ENCODE measurements at regions not wholly inside any gene's neighbourhood (a gene's known extent, or its start where the extent isn't known, plus 50 kb on each side); places are given as distances from the start of the nearest gene placed in this dataset.

GRCh38 chr3:124121379-124122312 lies 129.7 kb upstream of the ROPN1 start:
- FAIRE-seq, result no peak
- CTCF ChIA-PET (ENCODE audit: low intra/inter-chr PET ratio, low total read pairs), result no interaction called here
- intact Hi-C loops (cut with micrococcal nuclease; ENCODE audit: unreplicated experiment), result no loop called here

More at GRCh38 chr3:124121379-124122312, 129.7 kb upstream of the ROPN1 start:
- in situ Hi-C loops (cut with HindIII; ENCODE audit: extremely low pct_ligation_motif_present, low pct_unique_long_range_greater_than_20kb), result no loop called here
- no peak overlapping the region for H3K4me3 ChIP-seq (replicated peaks in 1 of 3; ENCODE audit: insufficient read depth in 1 of 3, low read depth in 2 of 3, low read length in 3 of 3)
- POLR2A ChIA-PET, result no interaction called here
- H3K4me1 ChIP-seq (ENCODE audit: insufficient read depth, low read length), result no peaks in the 10 kb centered on the region
- H3K4me2 ChIP-seq (ENCODE audit: low read depth, low read length), result no peak overlapping the region
- TF ChIP-seq CCDC6 (CRISPR knock-in tag; IDR thresholded peaks at IDR 0.05) (no peak), ZBTB49 (CRISPR knock-in tag; IDR thresholded peaks at IDR 0.05; ENCODE audit: borderline replicate concordance) (no peak), ZNF496 (CRISPR knock-in tag; IDR thresholded peaks at IDR 0.05; ENCODE audit: insufficient replicate concordance) (no peak), HNRNPK (IDR thresholded peaks at IDR 0.05; ENCODE audit: low read depth, low read length, poor library complexity, severe bottlenecking) (no peak), EP300 (IDR thresholded peaks at IDR 0.05; ENCODE audit: low read depth in 2 of 2, low read length in 2 of 2) (no peak), EP300 (CRISPR knock-in tag; IDR thresholded peaks at IDR 0.05; ENCODE audit: borderline replicate concordance) (no peak), DNMT1 (CRISPR knock-in tag; IDR thresholded peaks at IDR 0.05) (no peak), IRX3 (CRISPR knock-in tag; IDR thresholded peaks at IDR 0.05; ENCODE audit: borderline replicate concordance, low read depth) (no peak), ZBTB44 (CRISPR knock-in tag; IDR thresholded peaks at IDR 0.05) (no peak), NONO (IDR thresholded peaks at IDR 0.05) (no peak), NONO (CRISPR knock-in tag; conservative IDR thresholded peaks at IDR 0.05) (no peak), MAFF (IDR thresholded peaks at IDR 0.05; ENCODE audit: low read depth, low read length) (no peak), FOXA3 (CRISPR knock-in tag; IDR thresholded peaks at IDR 0.05) (no peak), DNMT3B (CRISPR knock-in tag; conservative IDR thresholded peaks at IDR 0.05) (no peak), ZSCAN29 (CRISPR knock-in tag; conservative IDR thresholded peaks at IDR 0.05) (no peak), CBX1 (IDR thresholded peaks at IDR 0.05; ENCODE audit: low read depth) (no peak), ZSCAN20 (CRISPR knock-in tag; IDR thresholded peaks at IDR 0.05; ENCODE audit: borderline replicate concordance) (no peak), KDM6A (CRISPR knock-in tag; IDR thresholded peaks at IDR 0.05; ENCODE audit: low read depth) (no peak), ZNF230 (CRISPR knock-in tag; IDR thresholded peaks at IDR 0.05) (no peak)
- no peaks in the 10 kb centered on the region for H3K79me2 ChIP-seq (ENCODE audit: insufficient read depth, low read length)
- ATAC-seq (no peak), DNase-seq (ENCODE audit: low spot score) (no peak)
- no peak overlapping the region for H3K27ac ChIP-seq (ENCODE audit: extremely low read length, insufficient read depth, low read length)
- 5% methylated on average over 1 of the region's 1 CpG for WGBS (ENCODE audit: low lambda C conversion rate)
- H3K9ac ChIP-seq (ENCODE audit: insufficient read depth, low read depth, low read length), result no peak overlapping the region
- no peaks in the 10 kb centered on the region for H3K36me3 ChIP-seq (replicated peaks in 1 of 2; ENCODE audit: control insufficient read depth in 1 of 2, insufficient read depth in 2 of 2, low read length in 2 of 2)
- no peak overlapping the region for H2AFZ ChIP-seq (ENCODE audit: low read length)
- no peaks in the 10 kb centered on the region for H4K20me1 ChIP-seq (ENCODE audit: insufficient read depth, low read length)
- no TSS peak for BruUV-seq (replicated peaks)
- no peaks in the 10 kb centered on the region for H3K9me3 ChIP-seq (ENCODE audit: low read length)
- peaks cover 0 to 4% of the 10 kb centered on the region in 2 experiments; a peak in 1 of 5 replicates for H3K27me3 ChIP-seq (ENCODE audit: control insufficient read depth in 1 of 2, insufficient read depth in 2 of 2, low read length in 2 of 2)

All from HepG2 (cell line).